Right atrium auricular region (tissue), 2 donors: ENCODE measurements at regions not wholly inside any gene's neighbourhood (a gene's known extent, or its start where the extent isn't known, plus 50 kb on each side); places are given as distances from the start of the nearest gene placed in this dataset.
"Not testable (repeated sequence)": the region's sequence is repeated elsewhere in the genome, so short reads cannot be mapped to it uniquely, and the experiment has no call there.

Source experiments
- DNase-seq: peaks from one replicate; pipeline ENCODE4 v3.0.0-alpha.2; 2019; ENCODE audit warnings: low spot score
- H3K27ac ChIP-seq, 2 donors: fragments of 200-600 bp; sonication (generic); 1 replicate in 1 of 2; 2 replicates in 1 of 2; pipeline ENCODE4 v1.5.1; 2016 to 2019
- H3K27me3 ChIP-seq, 2 donors: fragments of 200-600 bp; sonication (generic); one replicate each; pipeline versions ENCODE4 v1.5.1 to v1.6.0; 2017 to 2019
- H3K36me3 ChIP-seq: fragments of 200-600 bp; sonication (generic); one replicate; pipeline ENCODE4 v1.5.1; 2016
- H3K4me1 ChIP-seq, 2 donors: fragments of 200-600 bp; sonication (generic); one replicate each; pipeline versions ENCODE4 v1.5.1 to v1.6.0; 2017 to 2019
- H3K4me3 ChIP-seq, 2 donors: fragments of 200-600 bp; sonication (generic); 1 replicate in 1 of 2; 2 replicates in 1 of 2; pipeline ENCODE4 v1.5.1; 2017 to 2019; ENCODE audit warnings: mild to moderate bottlenecking in 1 of 2, moderate library complexity in 1 of 2
- H3K9me3 ChIP-seq, 2 donors: fragments of 200-600 bp; sonication (generic); one replicate each; pipeline ENCODE4 v1.5.1; 2019
- TF ChIP-seq, protein P1 (sequence below), 2 donors: fragments of 200-600 bp; sonication (generic); IDR thresholded peaks; one replicate each; pipeline ENCODE4 v1.5.1; 2019; ENCODE audit warnings: antibody characterized with exemption in 2 of 2

DNA sequence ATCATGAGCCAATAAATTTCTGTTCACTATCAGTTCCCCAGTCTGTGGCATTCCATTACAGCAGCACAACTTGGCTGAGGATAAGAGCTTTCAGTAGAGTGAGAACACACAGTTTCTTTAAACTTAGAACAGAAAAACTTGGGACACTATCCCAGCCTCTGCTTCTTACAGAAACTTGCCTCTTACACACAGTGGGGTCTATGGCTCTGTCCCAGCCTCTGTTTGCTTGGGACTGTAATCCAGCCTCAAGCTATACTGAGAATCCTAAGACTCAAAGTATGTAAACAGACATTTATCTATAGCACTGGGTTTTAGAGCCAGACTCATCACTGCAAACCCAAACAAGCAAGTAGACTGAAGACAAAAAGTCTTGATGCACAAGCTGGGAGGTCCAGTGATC, 355.8 kb upstream of the VSTM2A start:
- Histone ChIP-seq H3K27me3 (no peaks in the 10 kb centered on the region), H3K4me1 (no peaks in the 10 kb centered on the region), H3K4me3 (no peak overlapping the region), H3K36me3 (no peaks in the 10 kb centered on the region), H3K27ac (no peak overlapping the region), H3K9me3 (no peaks in the 10 kb centered on the region)
- TF ChIP-seq, protein P1, sequence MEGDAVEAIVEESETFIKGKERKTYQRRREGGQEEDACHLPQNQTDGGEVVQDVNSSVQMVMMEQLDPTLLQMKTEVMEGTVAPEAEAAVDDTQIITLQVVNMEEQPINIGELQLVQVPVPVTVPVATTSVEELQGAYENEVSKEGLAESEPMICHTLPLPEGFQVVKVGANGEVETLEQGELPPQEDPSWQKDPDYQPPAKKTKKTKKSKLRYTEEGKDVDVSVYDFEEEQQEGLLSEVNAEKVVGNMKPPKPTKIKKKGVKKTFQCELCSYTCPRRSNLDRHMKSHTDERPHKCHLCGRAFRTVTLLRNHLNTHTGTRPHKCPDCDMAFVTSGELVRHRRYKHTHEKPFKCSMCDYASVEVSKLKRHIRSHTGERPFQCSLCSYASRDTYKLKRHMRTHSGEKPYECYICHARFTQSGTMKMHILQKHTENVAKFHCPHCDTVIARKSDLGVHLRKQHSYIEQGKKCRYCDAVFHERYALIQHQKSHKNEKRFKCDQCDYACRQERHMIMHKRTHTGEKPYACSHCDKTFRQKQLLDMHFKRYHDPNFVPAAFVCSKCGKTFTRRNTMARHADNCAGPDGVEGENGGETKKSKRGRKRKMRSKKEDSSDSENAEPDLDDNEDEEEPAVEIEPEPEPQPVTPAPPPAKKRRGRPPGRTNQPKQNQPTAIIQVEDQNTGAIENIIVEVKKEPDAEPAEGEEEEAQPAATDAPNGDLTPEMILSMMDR (IDR thresholded peaks at IDR 0.05): no peak
- DNase-seq: no peak

DNA sequence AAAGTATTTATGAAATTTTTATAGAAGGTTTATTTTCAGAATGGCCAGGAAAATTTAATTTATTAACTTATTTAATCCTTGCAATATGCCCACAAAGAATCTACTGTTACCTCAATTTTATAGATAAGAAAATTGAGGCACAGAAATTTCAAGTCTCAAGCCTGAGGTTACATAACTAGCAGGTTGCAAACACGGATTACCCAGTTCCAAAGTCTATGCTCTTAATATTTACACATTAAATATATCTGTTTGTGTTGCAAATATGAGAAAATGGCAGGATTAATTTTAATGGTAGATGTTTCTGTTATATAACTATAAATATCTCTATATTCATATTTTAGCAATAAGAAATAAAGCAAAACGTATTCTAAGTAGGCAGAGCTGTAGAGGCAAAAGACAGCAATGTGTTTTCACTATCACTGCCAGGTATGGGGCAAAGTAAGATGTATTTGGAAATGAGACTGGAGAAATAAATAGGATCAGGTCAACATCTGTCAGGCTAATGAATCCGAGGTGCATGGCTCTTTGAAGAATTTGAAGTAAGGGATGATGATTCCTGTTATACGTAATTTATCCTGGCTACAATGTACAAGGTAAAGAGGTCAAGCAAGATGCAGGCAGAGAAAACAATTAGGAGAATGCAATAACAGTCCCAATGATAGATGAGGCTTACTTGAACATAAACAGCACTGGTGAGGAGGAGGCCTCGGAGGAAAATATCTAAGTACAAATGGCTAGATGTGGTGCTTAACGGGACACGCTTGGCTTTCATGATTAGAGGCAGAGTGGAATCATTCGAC, 354.1 kb upstream of the VSTM2A start:
- no peak for DNase-seq
- Histone ChIP-seq H3K9me3 (no peaks in the 10 kb centered on the region), H3K4me3 (no peak overlapping the region), H3K27ac (no peak overlapping the region), H3K27me3 (no peaks in the 10 kb centered on the region), H3K4me1 (no peaks in the 10 kb centered on the region), H3K36me3 (no peaks in the 10 kb centered on the region)
- TF ChIP-seq, protein P1 (IDR thresholded peaks at IDR 0.05): no peak

DNA sequence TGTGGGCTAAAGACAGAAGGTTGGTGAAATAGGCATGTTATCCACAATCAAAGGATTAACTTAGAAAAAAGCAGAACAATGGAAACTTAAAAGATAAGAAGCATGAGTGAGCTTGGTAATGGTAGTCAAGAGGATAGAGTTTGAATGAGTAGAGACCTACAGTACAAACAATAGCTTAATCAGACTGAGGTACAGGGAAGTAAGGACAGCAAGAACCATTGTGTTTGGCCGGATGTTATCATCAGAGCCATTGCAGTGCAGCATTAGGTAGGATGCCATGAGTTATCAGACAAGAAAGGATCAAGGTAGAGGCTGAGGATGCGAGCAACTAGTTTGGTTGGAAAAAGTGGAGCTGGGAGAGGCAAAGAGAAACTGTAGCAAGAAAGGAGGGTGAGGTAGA, 353.3 kb upstream of the VSTM2A start:
- Histone ChIP-seq H3K27ac (no peak overlapping the region), H3K4me1 (no peaks in the 10 kb centered on the region), H3K4me3 (no peak overlapping the region), H3K27me3 (no peaks in the 10 kb centered on the region), H3K36me3 (no peaks in the 10 kb centered on the region), H3K9me3 (no peaks in the 10 kb centered on the region)
- no peak for DNase-seq
- TF ChIP-seq, protein P1 (IDR thresholded peaks at IDR 0.05): no peak

DNA sequence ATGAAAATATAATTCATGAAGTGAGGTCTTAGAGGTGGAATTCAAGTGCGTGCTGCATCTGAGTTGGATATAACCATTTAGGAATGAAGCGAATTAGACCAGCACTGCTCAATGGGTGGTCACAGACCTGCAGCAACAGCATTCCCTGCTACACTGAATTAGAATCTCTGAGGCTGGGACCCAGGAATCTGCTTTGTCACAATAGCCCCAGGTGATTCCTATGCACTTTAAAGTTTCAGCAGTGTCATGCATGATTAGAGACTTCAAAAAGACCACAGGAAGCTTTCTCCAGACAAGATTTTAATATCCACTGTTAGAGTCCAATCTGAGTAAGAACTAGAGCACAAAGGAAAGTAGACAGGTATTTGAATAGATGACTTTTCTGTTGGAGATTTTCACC, 352.8 kb upstream of the VSTM2A start:
- H3K9me3 ChIP-seq: no peaks in the 10 kb centered on the region
- TF ChIP-seq, protein P1 (IDR thresholded peaks at IDR 0.05): no peak
- no peaks in the 10 kb centered on the region for H3K4me1 ChIP-seq
- DNase-seq: no peak
- H3K36me3 ChIP-seq: no peaks in the 10 kb centered on the region
- H3K27ac ChIP-seq: no peak overlapping the region
- H3K27me3 ChIP-seq: no peaks in the 10 kb centered on the region
- no peak overlapping the region for H3K4me3 ChIP-seq

DNA sequence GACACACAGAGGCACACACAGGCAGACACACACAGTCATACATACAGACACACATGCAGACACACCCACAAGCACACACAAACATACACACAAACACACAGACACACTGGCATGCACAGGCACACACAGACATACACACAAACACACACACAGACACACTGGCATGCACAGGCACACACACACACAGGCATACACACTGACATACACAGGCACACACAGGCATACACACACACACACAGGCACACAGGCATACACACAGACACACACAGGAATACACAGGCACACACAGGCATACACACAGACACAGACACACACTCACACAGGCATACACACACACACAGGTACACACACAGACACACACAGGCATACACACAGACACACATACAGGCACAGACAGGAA, 340.7 kb upstream of the VSTM2A start:
- Histone ChIP-seq H3K27ac (no peak overlapping the region), H3K4me1 (no peaks in the 10 kb centered on the region), H3K9me3 (peaks cover 0 to 3% of the 10 kb centered on the region in 2 donors), H3K4me3 (no peak overlapping the region), H3K27me3 (no peaks in the 10 kb centered on the region), H3K36me3 (no peaks in the 10 kb centered on the region)
- TF ChIP-seq, protein P1 (IDR thresholded peaks at IDR 0.05): no peak
- DNase-seq: no peak

DNA sequence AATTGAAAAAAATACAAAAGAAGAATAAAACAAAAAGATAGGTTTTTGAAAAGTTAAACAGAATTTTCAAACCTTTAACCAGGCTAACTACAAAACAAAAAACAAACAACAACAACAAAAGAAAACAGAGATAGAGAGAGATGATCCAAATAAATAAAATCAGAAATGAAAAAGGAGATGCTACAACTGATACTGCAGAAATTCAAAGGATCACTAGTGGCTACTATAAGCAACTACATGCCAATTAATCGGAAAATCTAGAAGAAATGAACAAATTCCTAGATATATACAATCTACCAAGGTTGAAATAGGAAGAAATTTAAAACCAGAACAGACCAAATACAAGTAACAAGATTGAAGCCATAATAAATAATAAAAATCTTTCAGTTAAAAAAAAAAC, 326.8 kb upstream of the VSTM2A start:
- TF ChIP-seq, protein P1 (IDR thresholded peaks at IDR 0.05): no peak
- no peak overlapping the region for H3K27ac ChIP-seq
- peaks cover 0 to 31% of the 10 kb centered on the region in 2 donors for H3K9me3 ChIP-seq
- no peaks in the 10 kb centered on the region for H3K27me3 ChIP-seq
- H3K36me3 ChIP-seq: no peaks in the 10 kb centered on the region
- H3K4me1 ChIP-seq: no peaks in the 10 kb centered on the region
- H3K4me3 ChIP-seq: no peak overlapping the region
- no peak for DNase-seq

DNA sequence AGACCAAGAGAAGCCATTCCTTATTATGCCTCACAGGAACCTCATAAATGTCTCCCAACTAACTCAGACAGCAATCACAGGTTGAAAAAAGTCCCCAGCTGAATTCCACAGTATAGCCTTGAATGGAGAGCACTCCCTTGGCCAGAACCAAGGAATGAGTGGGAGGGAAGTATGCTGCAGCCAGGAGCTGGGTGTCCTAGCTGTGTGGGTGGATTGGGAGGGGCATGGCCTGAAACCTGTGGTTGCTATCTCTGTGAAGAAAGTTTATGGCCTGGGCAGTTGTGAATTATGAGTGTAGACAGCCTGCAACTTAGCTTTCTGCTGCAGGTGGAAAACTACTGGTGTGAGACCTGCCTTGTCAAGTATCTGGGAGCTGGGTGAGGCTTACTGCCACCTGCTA, 316.1 kb upstream of the VSTM2A start:
- H3K27ac ChIP-seq, H3K4me1 ChIP-seq, H3K27me3 ChIP-seq, H3K9me3 ChIP-seq, H3K36me3 ChIP-seq, DNase-seq, H3K4me3 ChIP-seq: not testable (repeated sequence)
